IMR-90 (cell line): ENCODE measurements at regions not wholly inside any gene's neighbourhood (a gene's known extent, or its start where the extent isn't known, plus 50 kb on each side); places are given as distances from the start of the nearest gene placed in this dataset.

ENCODE experiments used
- ATAC-seq: fragments of 200-7000 bp; cut with Tn5 transposase; 2 replicates; pipeline ENCODE4 v1.9.1; 2020; ENCODE audit warnings: low read depth, mild to moderate bottlenecking, moderate library complexity
- BruUV-seq: library from RNA; stranded (reverse); fragments of 400-500 nt; replicated peaks from 2 replicates; lab custom pipeline; 2021; lab: Mats Ljungman, UMichigan
- CTCF ChIA-PET: fragments of 300-600 bp; formaldehyde crosslinking; extraction: SDS; loops from one replicate; lab custom pipeline; 2021; ENCODE audit warnings: antibody characterized with exemption; lab: Yijun Ruan, JAX
- POLR2A ChIA-PET: fragments of 300-600 bp; sonication (Branson Sonifier 250); formaldehyde crosslinking; loops from one replicate; lab custom pipeline; 2022; ENCODE audit warnings: antibody characterized with exemption; ENCODE audit not compliant: unreplicated experiment; lab: Charles Lee
- DNase-seq: peaks from one replicate; pipeline ENCODE4 v3.0.0; 2013
- H2AFZ ChIP-seq: replicated peaks from 2 replicates; pipeline ENCODE3; 2013; ENCODE audit warnings: low read length, mild to moderate bottlenecking; ENCODE audit not compliant: poor library complexity
- H2AK5ac ChIP-seq: 2 replicates; pipeline ENCODE4 v1.6.1; 2013; ENCODE audit warnings: low read depth, low read length, inconsistent platforms
- H2AK9ac ChIP-seq: replicated peaks from 2 replicates; pipeline ENCODE3; 2013; ENCODE audit warnings: mild to moderate bottlenecking, low read depth, low read length, moderate library complexity; ENCODE audit not compliant: poor library complexity
- H2BK120ac ChIP-seq: 2 replicates; pipeline ENCODE4 v1.6.1; 2013; ENCODE audit warnings: low read depth, low read length, inconsistent platforms
- H2BK15ac ChIP-seq: 3 replicates; pipeline ENCODE4 v1.6.1; 2013; ENCODE audit warnings: low read depth, low read length, inconsistent platforms
- H2BK20ac ChIP-seq: 2 replicates; pipeline ENCODE4 v1.6.1; 2013; ENCODE audit warnings: low read depth, mild to moderate bottlenecking, inconsistent platforms, low read length, moderate library complexity
- H2BK5ac ChIP-seq: 2 replicates; pipeline ENCODE4 v1.6.1; 2013; ENCODE audit warnings: mild to moderate bottlenecking, low read depth, low read length, inconsistent platforms; ENCODE audit not compliant: poor library complexity, severe bottlenecking
- H3K14ac ChIP-seq: replicated peaks from 2 replicates; pipeline ENCODE4 v1.6.1; 2013; ENCODE audit warnings: low read depth, low read length, inconsistent platforms
- H3K18ac ChIP-seq: 2 replicates; pipeline ENCODE4 v1.6.1; 2013; ENCODE audit warnings: low read depth, low read length, control low read depth
- H3K23ac ChIP-seq: 2 replicates; pipeline ENCODE4 v1.6.1; 2013; ENCODE audit warnings: low read depth, low read length, inconsistent platforms
- H3K27ac ChIP-seq: 2 replicates; pipeline ENCODE4 v1.5.1; 2013; ENCODE audit warnings: mild to moderate bottlenecking, control low read depth, low read length; ENCODE audit not compliant: insufficient read depth
- H3K27me3 ChIP-seq: 2 replicates; pipeline ENCODE4 v1.6.1; 2013; ENCODE audit warnings: low read length; ENCODE audit not compliant: control insufficient read depth, insufficient read depth
- H3K36me3 ChIP-seq: 2 replicates; pipeline ENCODE4 v1.6.1; 2013; ENCODE audit warnings: low read length, mixed read lengths; ENCODE audit not compliant: control insufficient read depth, insufficient read depth
- H3K4ac ChIP-seq: 2 replicates; pipeline ENCODE4 v1.6.1; 2013; ENCODE audit warnings: low read depth, low read length, inconsistent platforms
- H3K4me1 ChIP-seq: 2 replicates; pipeline ENCODE4 v1.6.1; 2013; ENCODE audit warnings: low read length, mixed read lengths; ENCODE audit not compliant: control insufficient read depth, insufficient read depth
- H3K4me2 ChIP-seq: 2 replicates; pipeline ENCODE4 v1.6.1; 2013; ENCODE audit warnings: low read depth, mild to moderate bottlenecking, control low read depth, low read length, moderate library complexity
- H3K4me3 ChIP-seq: 2 replicates; pipeline ENCODE4 v1.5.1; 2013; ENCODE audit warnings: low read depth, mild to moderate bottlenecking, control low read depth, low read length, moderate library complexity; ENCODE audit not compliant: insufficient read depth
- H3K56ac ChIP-seq: 2 replicates; pipeline ENCODE4 v1.6.1; 2013; ENCODE audit warnings: low read length, inconsistent platforms; ENCODE audit not compliant: insufficient read depth; ENCODE audit errors: extremely low read depth
- H3K79me1 ChIP-seq, 2 experiments: 2 replicates each; pipeline ENCODE4 v1.6.1; 2013; ENCODE audit warnings: low read length in 2 of 2, inconsistent platforms in 1 of 2, low read depth in 1 of 2
- H3K9ac ChIP-seq: 2 replicates; pipeline ENCODE4 v1.6.1; 2013; ENCODE audit warnings: low read depth, low read length, control low read depth
- H3K9me1 ChIP-seq: 2 replicates; pipeline ENCODE4 v1.6.1; 2013; ENCODE audit warnings: low read length, inconsistent platforms; ENCODE audit not compliant: insufficient read depth
- H3K9me3 ChIP-seq: 2 replicates; pipeline ENCODE4 v1.6.1; 2013; ENCODE audit warnings: low read length; ENCODE audit not compliant: control insufficient read depth, insufficient read depth
- H4K20me1 ChIP-seq: 2 replicates; pipeline ENCODE4 v1.6.1; 2013; ENCODE audit warnings: low read length, inconsistent platforms; ENCODE audit not compliant: insufficient read depth
- H4K5ac ChIP-seq: 2 replicates; pipeline ENCODE4 v1.6.1; 2013; ENCODE audit warnings: mild to moderate bottlenecking, low read depth, low read length, control low read depth
- H4K8ac ChIP-seq, 2 experiments: 2 replicates each; pipeline ENCODE4 v1.6.1; 2013; ENCODE audit warnings: low read depth in 2 of 2, low read length in 2 of 2, control low read depth in 1 of 2, inconsistent platforms in 1 of 2
- H4K91ac ChIP-seq: 2 replicates; pipeline ENCODE4 v1.6.1; 2013; ENCODE audit warnings: low read depth, low read length, inconsistent platforms; ENCODE audit not compliant: insufficient read depth
- BHLHE40 ChIP-seq: fragments of 150-350 bp; IDR thresholded peaks from 2 replicates; pipeline ENCODE4 v1.6.1; 2016; ENCODE audit warnings: mild to moderate bottlenecking, low read depth, low read length
- CEBPB ChIP-seq: IDR thresholded peaks from 2 replicates; pipeline ENCODE4 v1.6.1; 2012; ENCODE audit warnings: low read depth, low read length, improper control_type of control experiment
- FOS ChIP-seq: fragments of 150-350 bp; IDR thresholded peaks from 2 replicates; pipeline ENCODE4 v1.6.1; 2016; ENCODE audit warnings: low read depth, low read length
- MAFK ChIP-seq: IDR thresholded peaks from 2 replicates; pipeline ENCODE4 v1.6.1; 2012; ENCODE audit warnings: low read depth, low read length, improper control_type of control experiment
- RAD21 ChIP-seq: IDR thresholded peaks from 2 replicates; pipeline ENCODE4 v1.6.1; 2012; ENCODE audit warnings: low read length, improper control_type of control experiment
- RCOR1 ChIP-seq: IDR thresholded peaks from 2 replicates; pipeline ENCODE4 v1.6.1; 2012; ENCODE audit warnings: mild to moderate bottlenecking, low read length, improper control_type of control experiment; ENCODE audit not compliant: insufficient replicate concordance
- SMC3 ChIP-seq: fragments of 150-350 bp; IDR thresholded peaks from 2 replicates; pipeline ENCODE4 v1.6.1; 2016; ENCODE audit warnings: low read depth, mild to moderate bottlenecking, antibody characterized with exemption, low read length, moderate library complexity
- WGBS, 2 experiments: methylation state at CpG; one replicate each; pipeline versions ENCODE4 v1.1.5 to v1.1.7; 2013; ENCODE audit warnings: missing lambda C conversion rate in 2 of 2; ENCODE audit not compliant: insufficient read length in 1 of 2; ENCODE audit errors: extremely low coverage in 2 of 2; 5-methylcytosine and 5-hydroxymethylcytosine counted together
- dilution Hi-C: fragments of 300-500 bp; cut with HindIII; formaldehyde crosslinking; loops from one replicate; pipeline ENCODE4 v1.14.3; 2018; ENCODE audit warnings: low sequenced_read_pairs; ENCODE audit not compliant: unreplicated experiment
- in situ Hi-C: fragments of 300-500 bp; cut with MboI; formaldehyde crosslinking; loops from 3 replicates; pipeline ENCODE4 v1.14.3; 2019; ENCODE audit warnings: low sequenced_read_pairs, inconsistent platforms, mixed read lengths
- intact Hi-C: fragments of 100-400 bp; cut with micrococcal nuclease; formaldehyde crosslinking; loops from 2 replicates; pipeline ENCODE4 v1.10.0; 2022
- TF ChIP-seq, protein P1 (sequence below): fragments of 150-350 bp; IDR thresholded peaks from 2 replicates; pipeline ENCODE4 v1.6.1; 2016; ENCODE audit warnings: low read depth, mild to moderate bottlenecking, low read length, moderate library complexity, borderline replicate concordance
- TF ChIP-seq, protein P2 (sequence below): conservative IDR thresholded peaks from 2 replicates; pipeline ENCODE4 v1.5.1; 2012; ENCODE audit warnings: mild to moderate bottlenecking, low read depth, low read length, improper control_type of control experiment
- TF ChIP-seq, protein P3 (sequence below): fragments of 150-350 bp; IDR thresholded peaks from 2 replicates; pipeline ENCODE4 v1.6.1; 2017; ENCODE audit warnings: mild to moderate bottlenecking, antibody characterized with exemption, low read length, low read depth

DNA sequence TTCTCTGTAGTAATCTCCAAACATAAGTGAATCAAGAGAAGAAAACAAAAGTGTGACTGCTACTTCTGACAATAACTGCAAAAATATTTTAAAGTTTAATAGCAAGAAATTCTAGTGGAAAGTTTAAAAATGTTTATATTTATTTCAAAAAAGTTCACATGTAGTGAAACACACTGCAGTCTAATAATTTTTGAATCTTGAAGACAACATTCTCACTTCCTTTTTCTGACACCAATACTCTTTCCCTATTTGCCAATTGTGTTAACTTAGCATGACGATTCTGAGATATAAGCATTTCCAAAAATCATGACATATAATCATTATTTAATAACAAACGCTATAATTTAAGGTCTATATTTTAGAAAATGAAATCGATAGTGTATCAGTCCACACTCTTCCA, 429.1 kb upstream of the PKDCC start:
- POLR2A ChIA-PET = no interaction called here

More for the DNA sequence above, 429.1 kb upstream of the PKDCC start:
- DNase-seq (no peak), ATAC-seq (no peak)
- CTCF ChIA-PET = no interaction called here
- no peak overlapping the region for H2BK15ac ChIP-seq
- H4K8ac ChIP-seq = no peak overlapping the region
- no TSS peak for BruUV-seq
- H3K14ac ChIP-seq = no peak overlapping the region
- intact Hi-C loops (no loop called here), dilution Hi-C loops (no loop called here), in situ Hi-C loops (no loop called here)
- H2AFZ ChIP-seq = no peak overlapping the region
- no peak overlapping the region for H4K91ac ChIP-seq
- TF ChIP-seq, protein P1, sequence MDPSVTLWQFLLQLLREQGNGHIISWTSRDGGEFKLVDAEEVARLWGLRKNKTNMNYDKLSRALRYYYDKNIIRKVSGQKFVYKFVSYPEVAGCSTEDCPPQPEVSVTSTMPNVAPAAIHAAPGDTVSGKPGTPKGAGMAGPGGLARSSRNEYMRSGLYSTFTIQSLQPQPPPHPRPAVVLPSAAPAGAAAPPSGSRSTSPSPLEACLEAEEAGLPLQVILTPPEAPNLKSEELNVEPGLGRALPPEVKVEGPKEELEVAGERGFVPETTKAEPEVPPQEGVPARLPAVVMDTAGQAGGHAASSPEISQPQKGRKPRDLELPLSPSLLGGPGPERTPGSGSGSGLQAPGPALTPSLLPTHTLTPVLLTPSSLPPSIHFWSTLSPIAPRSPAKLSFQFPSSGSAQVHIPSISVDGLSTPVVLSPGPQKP = no peak
- TF ChIP-seq, protein P2, sequence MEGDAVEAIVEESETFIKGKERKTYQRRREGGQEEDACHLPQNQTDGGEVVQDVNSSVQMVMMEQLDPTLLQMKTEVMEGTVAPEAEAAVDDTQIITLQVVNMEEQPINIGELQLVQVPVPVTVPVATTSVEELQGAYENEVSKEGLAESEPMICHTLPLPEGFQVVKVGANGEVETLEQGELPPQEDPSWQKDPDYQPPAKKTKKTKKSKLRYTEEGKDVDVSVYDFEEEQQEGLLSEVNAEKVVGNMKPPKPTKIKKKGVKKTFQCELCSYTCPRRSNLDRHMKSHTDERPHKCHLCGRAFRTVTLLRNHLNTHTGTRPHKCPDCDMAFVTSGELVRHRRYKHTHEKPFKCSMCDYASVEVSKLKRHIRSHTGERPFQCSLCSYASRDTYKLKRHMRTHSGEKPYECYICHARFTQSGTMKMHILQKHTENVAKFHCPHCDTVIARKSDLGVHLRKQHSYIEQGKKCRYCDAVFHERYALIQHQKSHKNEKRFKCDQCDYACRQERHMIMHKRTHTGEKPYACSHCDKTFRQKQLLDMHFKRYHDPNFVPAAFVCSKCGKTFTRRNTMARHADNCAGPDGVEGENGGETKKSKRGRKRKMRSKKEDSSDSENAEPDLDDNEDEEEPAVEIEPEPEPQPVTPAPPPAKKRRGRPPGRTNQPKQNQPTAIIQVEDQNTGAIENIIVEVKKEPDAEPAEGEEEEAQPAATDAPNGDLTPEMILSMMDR = no peak
- TF ChIP-seq RAD21 (no peak), FOS (no peak), BHLHE40 (no peak), RCOR1 (no peak), SMC3 (no peak), MAFK (no peak), CEBPB (no peak)
- TF ChIP-seq, protein P3, sequence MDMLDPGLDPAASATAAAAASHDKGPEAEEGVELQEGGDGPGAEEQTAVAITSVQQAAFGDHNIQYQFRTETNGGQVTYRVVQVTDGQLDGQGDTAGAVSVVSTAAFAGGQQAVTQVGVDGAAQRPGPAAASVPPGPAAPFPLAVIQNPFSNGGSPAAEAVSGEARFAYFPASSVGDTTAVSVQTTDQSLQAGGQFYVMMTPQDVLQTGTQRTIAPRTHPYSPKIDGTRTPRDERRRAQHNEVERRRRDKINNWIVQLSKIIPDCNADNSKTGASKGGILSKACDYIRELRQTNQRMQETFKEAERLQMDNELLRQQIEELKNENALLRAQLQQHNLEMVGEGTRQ = no peak
- no peak overlapping the region for H3K56ac ChIP-seq
- no peak overlapping the region for H2BK5ac ChIP-seq
- no CpG with 5 or more reads among the region's 3 CpGs for WGBS, 2 experiments
- no peak overlapping the region for H2BK20ac ChIP-seq
- no peak overlapping the region for H3K4me3 ChIP-seq
- H4K20me1 ChIP-seq = no peaks in the 10 kb centered on the region
- H3K18ac ChIP-seq = no peak overlapping the region
- peaks cover 2% of the 10 kb centered on the region; the same call in 1 of the 2 replicates for H3K9me3 ChIP-seq
- no peak overlapping the region for H3K4ac ChIP-seq
- H3K4me1 ChIP-seq = no peaks in the 10 kb centered on the region
- H2AK5ac ChIP-seq = no peak overlapping the region
- H3K9me1 ChIP-seq = no peaks in the 10 kb centered on the region
- no peak overlapping the region for H3K4me2 ChIP-seq
- H3K27ac ChIP-seq = no peak overlapping the region
- H3K79me1 ChIP-seq = no peaks in the 10 kb centered on the region
- H3K27me3 ChIP-seq = no peaks in the 10 kb centered on the region
- no peak overlapping the region for H3K23ac ChIP-seq
- no peak overlapping the region for H4K5ac ChIP-seq
- no peak overlapping the region for H2AK9ac ChIP-seq
- H3K36me3 ChIP-seq = no peaks in the 10 kb centered on the region
- H3K9ac ChIP-seq = no peak overlapping the region
- H2BK120ac ChIP-seq = no peak overlapping the region
